GM18867 (cell line): ENCODE measurements at regions not wholly inside any gene's neighbourhood (a gene's known extent, or its start where the extent isn't known, plus 50 kb on each side); places are given as distances from the start of the nearest gene placed in this dataset.
A peak's percentile ranks its signal among the peaks of the same experiment; 100 is the strongest.
"Not testable (repeated sequence)": the region's sequence is repeated elsewhere in the genome, so short reads cannot be mapped to it uniquely, and the experiment has no call there.

Source experiments
- ATAC-seq: cut with Tn5 transposase; IDR thresholded peaks from one replicate; pipeline ENCODE4 v1.9.1; 2021; ENCODE audit warnings: mild to moderate bottlenecking, moderate library complexity; ENCODE audit not compliant: unreplicated experiment

- peak; percentile 91 for ATAC-seq
These were observed 125.4 kb upstream of the ANKH start for GRCh38 chr5:14996997-14997396.

- ATAC-seq = no peak
These were observed 123.7 kb upstream of the ANKH start for GRCh38 chr5:14995229-14995628.

- ATAC-seq = not testable (repeated sequence)
These were observed 122.0 kb upstream of the ANKH start for GRCh38 chr5:14993459-14994133.

- peak; percentile 84 for ATAC-seq
These were observed 121.3 kb upstream of the ANKH start for GRCh38 chr5:14992751-14993458.

GRCh38 chr5:14988223-14988622 is 116.6 kb upstream of the ANKH start:
- ATAC-seq = no peak

GRCh38 chr5:14986413-14986812 is 114.8 kb upstream of the ANKH start:
- ATAC-seq = no peak

- ATAC-seq = no peak
These were observed 112.3 kb upstream of the ANKH start for GRCh38 chr5:14983666-14984441.

- ATAC-seq = no peak
These were observed 109.1 kb upstream of the ANKH start for GRCh38 chr5:14980698-14981097.

GRCh38 chr5:14977058-14977685 is 105.6 kb upstream of the ANKH start:
- ATAC-seq = no peak

- ATAC-seq = no peak
These were observed 104.9 kb upstream of the ANKH start for GRCh38 chr5:14976486-14976885.

- no peak for ATAC-seq
These were observed 100.3 kb upstream of the ANKH start for GRCh38 chr5:14971873-14972272.

GRCh38 chr5:14968796-14969195 is 97.2 kb upstream of the ANKH start:
- no peak for ATAC-seq

GRCh38 chr5:14967166-14967565 is 95.6 kb upstream of the ANKH start:
- no peak for ATAC-seq

GRCh38 chr5:14965815-14966214 is 94.2 kb upstream of the ANKH start:
- no peak for ATAC-seq

GRCh38 chr5:14962604-14963003 is 91.0 kb upstream of the ANKH start:
- ATAC-seq = no peak

- ATAC-seq = no peak
These were observed 88.5 kb upstream of the ANKH start for GRCh38 chr5:14960120-14960462.

- no peak for ATAC-seq
These were observed 88.0 kb upstream of the ANKH start for GRCh38 chr5:14959399-14960119.

GRCh38 chr5:14958188-14958587 is 86.6 kb upstream of the ANKH start:
- no peak for ATAC-seq

GRCh38 chr5:14956423-14957046 is 85.0 kb upstream of the ANKH start:
- ATAC-seq = no peak

- ATAC-seq = no peak
These were observed 83.2 kb upstream of the ANKH start for GRCh38 chr5:14954616-14955343.
